SK-N-DZ (cell line): ENCODE measurements at regions not wholly inside any gene's neighbourhood (a gene's known extent, or its start where the extent isn't known, plus 50 kb on each side); places are given as distances from the start of the nearest gene placed in this dataset.

Experiments used
- small RNA-seq, 2 experiments: library from RNA; depleted of rRNA; stranded (forward); fragments of <200 nt; gene quantifications; one replicate each; pipeline ENCODE3, GENCODE V24; 2014

Small RNA genes in the stretch of these regions (small RNA-seq; reads per million reads assigned to genes)
- gene RNU6-138P = 0 reads per million in 2 experiments
